HG03342 (cell line): ENCODE measurements at regions not wholly inside any gene's neighbourhood (a gene's known extent, or its start where the extent isn't known, plus 50 kb on each side); places are given as distances from the start of the nearest gene placed in this dataset.

Experiments used
- ATAC-seq: cut with Tn5 transposase; IDR thresholded peaks from one replicate; pipeline ENCODE4 v1.9.1; 2021; ENCODE audit warnings: mild to moderate bottlenecking, moderate library complexity; ENCODE audit not compliant: unreplicated experiment

DNA sequence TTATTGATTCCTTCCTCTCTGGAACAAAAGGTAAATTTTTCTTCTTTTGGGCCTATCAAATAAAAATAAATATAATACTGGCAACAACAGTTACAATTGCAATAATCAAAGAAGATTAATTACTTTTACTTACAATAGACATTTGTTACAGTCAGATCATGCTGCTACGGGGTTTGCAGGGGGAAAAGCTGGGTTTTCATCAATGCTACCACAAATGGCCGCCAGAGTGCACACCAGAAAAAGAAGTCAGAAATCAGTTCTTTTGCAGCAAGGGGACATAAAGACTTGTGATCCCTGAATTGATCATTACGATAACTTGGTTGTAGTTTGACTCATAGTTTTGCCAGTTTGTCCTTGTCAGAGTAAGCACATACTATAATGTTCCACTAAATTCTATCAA is 714.5 kb upstream of the EYS start:
- no peak for ATAC-seq

DNA sequence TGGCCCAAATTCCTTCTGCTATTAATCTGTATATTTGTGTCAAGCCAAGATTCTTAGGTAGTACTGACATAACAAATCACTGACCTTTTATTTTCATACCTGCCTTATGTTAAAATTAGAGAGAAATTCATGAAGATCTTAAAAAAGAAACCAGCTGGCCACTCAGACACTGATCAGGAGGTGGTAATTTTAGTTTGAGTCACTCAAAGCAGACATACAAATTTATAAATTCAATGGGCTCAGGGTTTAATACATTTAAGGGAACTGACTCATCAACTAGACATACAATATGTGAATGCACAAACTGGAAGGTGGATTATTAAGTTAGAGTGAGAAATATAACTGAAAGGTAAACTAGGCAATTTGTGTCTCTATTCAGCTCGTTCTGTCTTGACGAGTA is 711.9 kb upstream of the EYS start:
- no peak for ATAC-seq

- ATAC-seq: no peak
Measured at GRCh38 chr6:66403966-66404365, 696.9 kb upstream of the EYS start.

GRCh38 chr6:66402873-66403272 is 695.8 kb upstream of the EYS start:
- ATAC-seq: no peak

GRCh38 chr6:66396549-66396948 is 689.5 kb upstream of the EYS start:
- no peak for ATAC-seq

GRCh38 chr6:66396145-66396544 is 689.1 kb upstream of the EYS start:
- ATAC-seq: no peak

- ATAC-seq: no peak
Measured at GRCh38 chr6:66390393-66390792, 683.4 kb upstream of the EYS start.

DNA sequence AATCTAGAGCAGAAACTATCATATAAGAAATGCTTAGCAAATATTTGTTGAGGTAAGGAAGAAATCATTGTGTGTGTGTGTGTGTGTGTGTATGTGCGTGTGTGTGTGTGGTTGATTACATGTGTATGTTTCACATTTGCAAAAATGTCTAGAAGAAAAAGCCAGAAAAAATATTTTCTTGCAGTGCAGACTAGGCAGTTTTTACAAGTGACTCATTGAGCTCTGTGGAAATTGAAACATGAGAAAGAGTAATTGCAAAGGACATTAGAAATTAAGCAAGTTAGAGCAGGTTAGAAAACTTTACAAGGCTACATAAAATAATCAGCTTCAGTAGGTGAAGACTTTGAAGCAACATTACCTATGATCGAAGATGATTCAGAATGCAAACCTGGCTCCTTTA is 669.0 kb upstream of the EYS start:
- ATAC-seq: no peak

- no peak for ATAC-seq
Measured at GRCh38 chr6:66369407-66369806, 662.4 kb upstream of the EYS start.

DNA sequence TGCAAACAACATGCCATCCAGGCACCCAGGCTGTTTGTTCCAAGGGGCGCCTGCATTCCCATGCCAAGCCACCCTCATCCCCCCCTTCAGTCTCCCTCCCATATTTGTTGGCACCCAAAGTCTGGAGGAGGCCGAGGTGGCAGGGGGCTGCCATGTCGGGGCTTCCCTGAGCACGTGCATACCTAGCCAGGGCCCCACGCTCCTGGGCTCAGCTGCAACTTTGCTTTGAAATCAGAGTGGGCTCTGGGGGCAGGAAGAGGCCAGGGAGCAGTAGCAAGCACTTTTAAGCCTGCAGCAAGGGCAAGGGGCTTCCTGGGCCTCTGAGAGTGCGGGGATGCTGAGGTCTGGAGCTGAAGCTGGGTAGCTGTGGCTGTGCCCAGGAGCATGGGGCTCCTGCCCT is 655.9 kb upstream of the EYS start:
- ATAC-seq: no peak

GRCh38 chr6:66361886-66362285 is 654.9 kb upstream of the EYS start:
- no peak for ATAC-seq

DNA sequence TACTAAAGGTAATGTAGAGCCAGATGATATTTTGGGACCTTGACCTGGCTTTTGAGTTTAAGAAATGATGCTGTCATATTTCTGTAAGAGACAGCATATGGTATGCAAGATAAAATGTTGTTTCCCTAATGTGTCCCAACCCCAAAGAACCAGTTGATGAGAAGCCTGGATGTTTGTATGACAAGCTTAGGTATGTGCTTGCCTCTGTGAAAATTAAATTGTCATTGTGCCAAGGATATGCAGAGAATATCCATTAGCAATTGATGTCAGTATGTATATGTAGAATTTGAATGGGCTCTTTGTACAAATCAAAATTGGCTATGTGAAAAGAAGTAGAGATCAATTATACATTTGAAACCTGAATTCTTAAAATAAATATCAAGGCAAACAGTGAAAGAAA is 650.8 kb upstream of the EYS start:
- ATAC-seq: no peak

DNA sequence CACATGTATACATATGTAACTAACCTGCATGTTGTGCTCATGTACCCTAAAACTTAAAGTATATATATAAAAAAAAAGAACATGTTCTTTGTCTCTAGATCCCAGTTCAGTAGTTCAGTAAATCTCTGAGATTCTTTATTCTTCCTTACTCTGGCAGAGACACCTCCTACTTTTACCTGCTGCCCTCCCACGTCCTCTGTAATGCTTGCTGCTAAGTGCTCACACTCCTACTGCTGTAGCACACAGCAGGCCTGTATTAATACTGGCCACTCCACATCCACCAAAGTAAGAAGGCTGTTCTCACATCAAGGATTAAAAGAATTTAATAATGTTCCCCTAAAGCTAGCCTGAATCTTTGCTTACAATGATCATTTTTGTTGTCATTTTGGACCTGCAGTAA is 648.4 kb upstream of the EYS start:
- no peak for ATAC-seq

DNA sequence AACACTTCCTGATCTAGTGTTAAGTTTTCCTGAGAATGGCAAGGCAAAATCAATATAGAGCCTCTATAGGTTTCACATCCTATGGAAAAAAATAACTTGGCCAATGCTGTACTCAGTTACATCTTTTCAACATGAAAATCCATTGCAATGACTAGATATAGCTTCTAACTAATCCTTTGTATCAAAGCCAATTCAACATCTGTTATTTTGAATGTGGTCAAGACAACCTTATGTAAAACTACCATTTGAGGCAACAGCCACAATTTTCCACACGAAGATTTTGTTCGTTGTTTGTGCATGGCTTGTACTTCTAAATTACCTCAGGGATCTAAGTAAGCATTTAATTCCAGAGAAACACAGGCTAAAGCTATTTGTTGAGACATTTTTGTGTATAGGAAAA is 637.8 kb upstream of the EYS start:
- ATAC-seq: no peak

- ATAC-seq: no peak
Measured at GRCh38 chr6:66340736-66341135, 633.7 kb upstream of the EYS start.

DNA sequence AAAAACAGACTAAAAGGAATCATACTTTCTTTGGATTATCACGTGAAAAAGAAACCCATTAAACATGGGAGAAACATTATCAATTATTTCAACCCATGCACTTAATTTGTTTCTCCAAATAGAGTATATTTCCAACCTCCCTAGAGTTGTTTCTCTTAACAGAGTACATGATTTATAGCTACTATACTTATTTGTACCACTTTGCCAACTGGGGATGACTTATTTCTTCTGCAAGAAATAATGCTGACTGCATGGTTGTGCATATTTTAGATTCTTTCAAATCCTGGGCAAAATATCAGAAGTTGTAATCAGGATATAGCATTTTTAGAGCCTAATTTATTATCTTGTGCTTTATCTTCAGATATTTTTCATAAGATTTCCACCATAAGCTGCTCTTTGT is 629.1 kb upstream of the EYS start:
- no peak for ATAC-seq

GRCh38 chr6:66328200-66328599 is 621.2 kb upstream of the EYS start:
- ATAC-seq: no peak

- ATAC-seq: no peak
Measured at GRCh38 chr6:66326228-66326627, 619.2 kb upstream of the EYS start.

- no peak for ATAC-seq
Measured at GRCh38 chr6:66321017-66321416, 614.0 kb upstream of the EYS start.

DNA sequence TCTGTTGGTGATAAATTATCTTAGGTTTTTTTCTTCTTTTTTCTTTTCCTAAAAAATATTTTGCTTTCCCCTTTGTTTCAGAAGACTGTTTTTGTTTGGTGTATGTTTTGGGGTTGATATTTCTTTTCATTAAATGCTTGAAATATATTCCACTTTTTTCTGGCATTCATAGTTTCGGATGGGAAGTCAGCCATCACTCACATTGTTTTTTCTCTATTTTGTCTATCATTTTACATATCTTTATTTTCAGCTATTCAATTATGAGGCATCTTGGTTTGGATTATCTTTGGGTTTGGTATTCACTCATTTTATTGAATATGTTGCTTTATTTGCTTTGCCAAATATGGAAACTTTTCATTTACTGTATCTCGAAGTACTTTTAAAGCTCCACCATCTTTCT is 600.5 kb upstream of the EYS start:
- no peak for ATAC-seq

GRCh38 chr6:66291905-66292304 is 584.9 kb upstream of the EYS start:
- ATAC-seq: no peak

DNA sequence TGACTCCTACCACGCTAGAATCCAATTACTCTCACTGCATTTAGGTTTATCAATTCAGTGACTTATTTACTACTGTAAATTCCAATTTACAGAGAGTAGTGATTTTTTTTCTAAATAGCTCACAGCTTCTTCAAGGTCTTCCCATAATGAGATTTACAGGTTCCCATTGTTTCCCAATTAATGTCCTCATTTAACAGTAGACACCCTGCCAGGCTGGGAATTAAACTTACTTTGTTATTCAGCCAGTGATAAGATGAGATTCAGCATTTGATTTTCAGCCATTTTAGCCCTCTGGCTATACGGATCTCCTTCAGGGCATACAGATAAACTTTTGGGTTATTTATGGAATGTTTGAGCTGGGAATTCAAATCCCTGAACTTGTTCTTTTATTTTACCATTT is 582.9 kb upstream of the EYS start:
- no peak for ATAC-seq

DNA sequence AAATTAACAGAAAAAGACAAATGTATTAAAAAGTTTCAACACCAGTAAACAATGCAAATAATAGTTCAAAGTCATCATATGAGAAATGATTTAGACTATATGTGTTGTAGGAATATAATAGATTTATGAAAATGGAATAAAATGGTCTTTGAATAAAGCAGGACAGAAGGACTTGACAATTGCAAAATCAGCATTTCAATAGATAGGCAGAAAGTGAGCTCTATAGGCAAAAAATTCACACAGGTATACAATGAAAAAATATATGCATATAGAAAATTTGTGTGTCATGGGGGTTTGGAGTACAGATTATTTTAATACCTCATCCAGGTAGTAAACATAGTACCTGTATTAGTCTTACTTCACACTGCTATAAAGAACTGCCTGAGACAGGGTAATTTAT is 571.1 kb upstream of the EYS start:
- no peak for ATAC-seq

GRCh38 chr6:66277400-66277799 is 570.4 kb upstream of the EYS start:
- no peak for ATAC-seq
